IPS-NIHi7 (cell line): ENCODE measurements at regions not wholly inside any gene's neighbourhood (a gene's known extent, or its start where the extent isn't known, plus 50 kb on each side); places are given as distances from the start of the nearest gene placed in this dataset.
A peak's percentile ranks its signal among the peaks of the same experiment; 100 is the strongest.
"Not testable (repeated sequence)": the region's sequence is repeated elsewhere in the genome, so short reads cannot be mapped to it uniquely, and the experiment has no call there.

ENCODE experiments used
- DNase-seq: peaks from one replicate; pipeline ENCODE4 v3.0.0; 2012; ENCODE audit warnings: mixed read lengths; ENCODE audit errors: extremely low spot score

- no peak for DNase-seq
Measured at GRCh38 chr3:153268564-153269279, 106.7 kb downstream of the RAP2B start.

- DNase-seq, result no peak
Measured at GRCh38 chr3:153269730-153270129, 107.7 kb downstream of the RAP2B start.

DNA sequence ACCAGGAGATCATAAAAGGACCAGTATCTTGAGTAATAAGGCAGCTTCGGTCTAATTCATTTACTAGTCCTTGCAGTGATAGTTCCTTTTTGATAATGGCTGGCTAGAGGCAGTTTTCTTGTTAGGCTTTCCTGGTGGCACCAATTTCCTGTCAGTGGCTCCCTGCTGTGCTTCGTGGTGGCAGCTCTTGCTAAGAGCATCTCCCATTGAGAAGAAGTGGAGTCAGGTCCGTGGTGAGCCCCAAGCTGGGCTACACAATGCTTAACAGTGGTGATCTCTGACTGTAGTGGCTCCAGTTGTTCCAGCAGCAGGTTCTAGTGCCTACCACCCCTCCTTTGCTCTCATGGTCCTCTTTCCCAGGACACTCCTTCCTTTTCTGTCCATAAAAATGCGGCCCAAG is 111.2 kb downstream of the RAP2B start:
- no peak for DNase-seq

- no peak for DNase-seq
Measured at GRCh38 chr3:153273767-153274435, 111.9 kb downstream of the RAP2B start.

- no peak for DNase-seq
Measured at GRCh38 chr3:153274561-153274960, 112.5 kb downstream of the RAP2B start.

DNA sequence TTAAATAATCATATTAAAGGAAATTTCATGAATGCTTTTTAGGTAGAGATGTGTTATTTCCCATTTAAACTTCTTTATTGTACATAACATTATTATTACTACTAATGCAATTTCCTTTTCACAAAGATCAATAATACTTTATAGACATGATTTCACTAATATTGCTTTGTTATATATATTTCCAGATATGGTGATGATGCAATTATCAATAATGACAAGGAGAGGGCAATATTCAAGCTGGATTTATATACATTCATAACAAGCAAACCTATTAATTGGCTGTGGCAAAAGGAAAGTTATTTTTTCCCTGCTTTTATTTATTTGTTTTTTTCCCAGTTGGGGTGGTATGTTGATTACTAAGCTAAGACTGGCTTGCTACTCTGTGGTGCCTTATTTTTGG is 113.5 kb downstream of the RAP2B start:
- no peak for DNase-seq

DNA sequence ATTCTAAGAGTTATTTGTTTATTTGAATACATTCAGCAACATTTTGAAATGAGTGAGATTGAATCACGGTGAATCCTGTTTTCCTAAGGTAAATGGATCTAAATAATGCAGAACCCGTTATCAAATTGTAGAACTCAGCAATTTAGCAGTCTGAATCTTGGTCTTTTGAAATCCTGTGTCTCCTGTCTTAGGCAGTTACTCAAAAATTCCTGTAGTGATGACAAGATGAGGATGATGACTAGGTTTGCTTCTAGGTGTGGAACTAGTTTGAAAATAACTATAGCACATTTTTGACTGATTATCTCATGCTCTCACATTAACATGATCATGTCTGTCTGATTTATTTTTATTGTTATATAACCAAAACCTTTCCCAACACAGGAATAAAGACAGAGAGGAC is 115.0 kb downstream of the RAP2B start:
- no peak for DNase-seq

- DNase-seq, result not testable (repeated sequence)
Measured at GRCh38 chr3:153281236-153281997, 119.4 kb downstream of the RAP2B start.

DNA sequence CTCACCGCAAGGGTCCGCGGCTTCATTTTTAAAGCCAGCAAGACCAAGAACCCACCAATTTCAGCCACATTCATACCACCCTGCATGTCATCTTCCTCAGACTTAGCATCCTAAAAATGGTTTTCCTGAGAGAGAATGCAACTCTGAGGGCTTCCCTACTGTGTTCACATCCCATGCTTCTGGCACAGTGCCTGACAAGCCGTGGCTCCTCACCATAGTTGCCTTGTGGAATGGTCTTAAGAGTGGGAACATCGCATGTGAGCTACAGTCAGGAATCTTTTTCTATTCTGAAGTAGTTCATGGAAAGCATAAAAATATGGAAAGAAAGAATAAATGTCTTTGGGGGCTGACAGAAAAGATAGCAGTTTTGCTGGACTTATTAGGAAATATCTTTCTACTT is 120.3 kb downstream of the RAP2B start:
- DNase-seq, result no peak

- DNase-seq, result no peak
Measured at GRCh38 chr3:153284282-153284938, 122.4 kb downstream of the RAP2B start.

- DNase-seq, result peak; percentile 33
Measured at GRCh38 chr3:153285194-153285641, 123.2 kb downstream of the RAP2B start.

- no peak for DNase-seq
Measured at GRCh38 chr3:153285982-153286381, 124.0 kb downstream of the RAP2B start.

- DNase-seq, result no peak
Measured at GRCh38 chr3:153287017-153287416, 125.0 kb downstream of the RAP2B start.

GRCh38 chr3:153289334-153289808 is 127.3 kb downstream of the RAP2B start:
- no peak for DNase-seq

GRCh38 chr3:153290268-153291015 is 128.4 kb downstream of the RAP2B start:
- no peak for DNase-seq

GRCh38 chr3:153291059-153291685 is 129.1 kb downstream of the RAP2B start:
- DNase-seq, result peak; percentile 66

GRCh38 chr3:153293265-153293664 is 131.2 kb downstream of the RAP2B start:
- no peak for DNase-seq

GRCh38 chr3:153295901-153296300 is 133.9 kb downstream of the RAP2B start:
- no peak for DNase-seq

- no peak for DNase-seq
Measured at GRCh38 chr3:153305189-153305588, 143.2 kb downstream of the RAP2B start.

DNA sequence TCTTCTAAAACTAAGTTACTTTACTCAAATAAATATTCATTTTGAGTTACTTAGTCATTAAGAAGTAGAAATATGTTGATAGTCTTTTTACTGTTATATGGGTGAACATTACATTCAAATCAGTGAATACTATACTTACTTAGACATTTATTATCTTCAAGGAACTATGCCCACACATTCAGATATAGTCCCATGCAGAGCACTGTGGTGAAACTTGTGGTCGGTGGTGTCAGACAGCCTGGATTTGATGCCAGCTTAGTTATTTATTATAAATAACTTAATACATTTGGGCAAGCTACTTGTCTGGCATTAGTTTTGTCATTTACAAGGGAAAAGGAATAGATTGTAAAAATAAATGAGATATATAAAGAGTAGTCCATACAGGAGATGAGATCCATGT is 149.5 kb downstream of the RAP2B start:
- DNase-seq, result no peak
